H1 (cell line): ENCODE measurements at regions not wholly inside any gene's neighbourhood (a gene's known extent, or its start where the extent isn't known, plus 50 kb on each side); places are given as distances from the start of the nearest gene placed in this dataset.

Experiments
- CTCF ChIA-PET: fragments of 300-600 bp; sonication (Branson Sonifier 250); formaldehyde crosslinking; loops from one replicate; lab custom pipeline; 2021; ENCODE audit not compliant: partially characterized antibody; lab: Charles Lee
- POLR2A ChIA-PET: fragments of 300-600 bp; sonication (Branson Sonifier 250); formaldehyde crosslinking; loops from one replicate; lab custom pipeline; 2021; ENCODE audit warnings: inconsistent platforms; ENCODE audit not compliant: partially characterized antibody; lab: Charles Lee
- DNase-seq, 2 experiments: peaks; one replicate each; pipeline versions ENCODE4 v3.0.0 to v3.0.0-alpha.2; 2010 to 2022; ENCODE audit warnings: low spot score in 2 of 2, low read depth in 1 of 2, mixed read lengths in 1 of 2
- FAIRE-seq: peaks from 2 replicates; lab custom pipeline; 2011; peaks lifted over from hg19 to GRCh38; lab: Jason Lieb, UNC
- H2AFZ ChIP-seq: 2 replicates; pipeline ENCODE4 v1.8.1; 2012; ENCODE audit warnings: low read length, inconsistent platforms
- H2AK5ac ChIP-seq: 2 replicates; pipeline ENCODE4 v1.6.1; 2013; ENCODE audit warnings: low read depth, low read length
- H2BK120ac ChIP-seq: replicated peaks from 2 replicates; pipeline ENCODE3; 2013; ENCODE audit warnings: low read depth, low read length, inconsistent platforms
- H2BK12ac ChIP-seq: 2 replicates; pipeline ENCODE4 v1.6.1; 2013; ENCODE audit warnings: low read depth, low read length
- H2BK15ac ChIP-seq: 2 replicates; pipeline ENCODE4 v1.6.1; 2013; ENCODE audit warnings: low read length
- H2BK20ac ChIP-seq: 2 replicates; pipeline ENCODE4 v1.6.1; 2013; ENCODE audit warnings: low read length
- H2BK5ac ChIP-seq: 2 replicates; pipeline ENCODE4 v1.6.1; 2013; ENCODE audit warnings: low read depth, low read length
- H3K14ac ChIP-seq: 2 replicates; pipeline ENCODE4 v1.6.1; 2013; ENCODE audit warnings: inconsistent platforms; ENCODE audit not compliant: insufficient read length
- H3K18ac ChIP-seq: 2 replicates; pipeline ENCODE4 v1.6.1; 2013; ENCODE audit warnings: low read length; ENCODE audit errors: extremely low read depth
- H3K23ac ChIP-seq: 2 replicates; pipeline ENCODE4 v1.6.1; 2013; ENCODE audit warnings: inconsistent platforms; ENCODE audit not compliant: insufficient read length
- H3K23me2 ChIP-seq: 2 replicates; pipeline ENCODE4 v1.6.1; 2013; ENCODE audit warnings: low read depth, low read length
- H3K27ac ChIP-seq: 2 replicates; pipeline ENCODE4 v1.6.1; 2011; ENCODE audit warnings: low read depth, low read length, inconsistent platforms
- H3K27me3 ChIP-seq, 4 experiments: replicated peaks in 1 of 4; 1 replicate in 1 of 4; 2 replicates in 3 of 4; pipeline versions ENCODE4 v1.6.1 to v1.8.1; 2011 to 2013; ENCODE audit warnings: low read length in 3 of 4, mild to moderate bottlenecking in 3 of 4, inconsistent platforms in 2 of 4, mixed read lengths in 2 of 4, moderate library complexity in 1 of 4; ENCODE audit not compliant: control insufficient read depth in 3 of 4, insufficient read depth in 3 of 4; ENCODE audit errors: extremely low read depth in 1 of 4
- H3K36me3 ChIP-seq, 4 experiments: 2 replicates each; pipeline versions ENCODE4 v1.6.1 to v1.8.1; 2011 to 2013; ENCODE audit warnings: mild to moderate bottlenecking in 4 of 4, low read length in 3 of 4, moderate library complexity in 2 of 4, control low read depth in 1 of 4, inconsistent platforms in 1 of 4; ENCODE audit not compliant: insufficient read depth in 4 of 4, control insufficient read depth in 2 of 4
- H3K4ac ChIP-seq: replicated peaks from 2 replicates; pipeline ENCODE3; 2013; ENCODE audit warnings: low read length, low read depth, mixed read lengths, inconsistent platforms; ENCODE audit not compliant: insufficient read length
- H3K4me1 ChIP-seq, 4 experiments: replicated peaks in 1 of 4; 1 replicate in 1 of 4; 2 replicates in 3 of 4; pipeline versions ENCODE4 v1.6.1 to v1.8.1; 2011 to 2013; ENCODE audit warnings: low read length in 3 of 4, inconsistent platforms in 2 of 4, mixed read lengths in 1 of 4; ENCODE audit not compliant: insufficient read depth in 4 of 4, control insufficient read depth in 3 of 4
- H3K4me2 ChIP-seq, 2 experiments: 2 replicates each; pipeline versions ENCODE4 v1.6.1 to v1.8.1; 2011 to 2013; ENCODE audit warnings: low read depth in 2 of 2, low read length in 2 of 2, control low read depth in 1 of 2, inconsistent platforms in 1 of 2, mild to moderate bottlenecking in 1 of 2; ENCODE audit not compliant: insufficient read depth in 1 of 2
- H3K4me3 ChIP-seq, 4 experiments: fragments of 200-600, 300-600 bp in 1 of 4; sonication (generic), shearing (Covaris generic), sonication (Bioruptor Twin) in 1 of 4; 2 replicates each; pipeline versions ENCODE4 v1.5.1 to v1.8.1; 2011 to 2016; ENCODE audit warnings: low read length in 4 of 4, low read depth in 3 of 4, control low read depth in 2 of 4, inconsistent platforms in 2 of 4, mild to moderate bottlenecking in 2 of 4, mixed read lengths in 1 of 4, moderate library complexity in 1 of 4; ENCODE audit not compliant: insufficient read depth in 2 of 4; ENCODE audit errors: extremely low read depth in 1 of 4
- H3K56ac ChIP-seq: replicated peaks from 2 replicates; pipeline ENCODE3; 2013; ENCODE audit warnings: low read depth, mild to moderate bottlenecking, mixed read lengths, low read length, inconsistent platforms; ENCODE audit not compliant: insufficient read length
- H3K79me1 ChIP-seq: 2 replicates; pipeline ENCODE4 v1.6.1; 2013; ENCODE audit warnings: low read depth, low read length, control low read depth
- H3K79me2 ChIP-seq, 2 experiments: 2 replicates each; pipeline versions ENCODE4 v1.6.1 to v1.8.1; 2012 to 2013; ENCODE audit warnings: low read length in 2 of 2, mild to moderate bottlenecking in 2 of 2, inconsistent platforms in 1 of 2; ENCODE audit not compliant: insufficient read depth in 2 of 2, control insufficient read depth in 1 of 2
- H3K9ac ChIP-seq, 4 experiments: replicated peaks in 1 of 4; 1 replicate in 1 of 4; 2 replicates in 3 of 4; pipeline versions ENCODE4 v1.6.1 to v1.8.1; 2011 to 2013; ENCODE audit warnings: low read depth in 3 of 4, low read length in 3 of 4, control low read depth in 2 of 4, mild to moderate bottlenecking in 2 of 4, moderate library complexity in 2 of 4, inconsistent platforms in 1 of 4; ENCODE audit errors: extremely low read depth in 1 of 4
- H3K9me3 ChIP-seq, 2 experiments: 2 replicates each; pipeline versions ENCODE4 v1.6.1 to v1.8.1; 2012 to 2013; ENCODE audit warnings: mild to moderate bottlenecking in 2 of 2, moderate library complexity in 2 of 2, control low read depth in 1 of 2, inconsistent platforms in 1 of 2, low read depth in 1 of 2, low read length in 1 of 2, mixed read lengths in 1 of 2; ENCODE audit not compliant: insufficient read depth in 2 of 2
- H4K20me1 ChIP-seq, 2 experiments: replicated peaks in 1 of 2; 2 replicates each; pipeline versions ENCODE3 to v1.8.1; 2011 to 2013; ENCODE audit warnings: inconsistent platforms in 2 of 2, low read length in 2 of 2, mild to moderate bottlenecking in 1 of 2; ENCODE audit not compliant: insufficient read depth in 2 of 2, control insufficient read depth in 1 of 2
- H4K5ac ChIP-seq: 2 replicates; pipeline ENCODE4 v1.6.1; 2013; ENCODE audit warnings: low read length, low read depth, mixed read lengths, inconsistent platforms; ENCODE audit not compliant: insufficient read length
- H4K8ac ChIP-seq: 2 replicates; pipeline ENCODE4 v1.8.0; 2013; ENCODE audit warnings: mild to moderate bottlenecking, moderate library complexity, low read length, inconsistent platforms; ENCODE audit not compliant: insufficient read depth; ENCODE audit errors: extremely low read depth
- H4K91ac ChIP-seq: replicated peaks from 2 replicates; pipeline ENCODE3; 2013; ENCODE audit warnings: low read length, mixed read lengths, inconsistent platforms; ENCODE audit not compliant: insufficient read length
- RFX5 ChIP-seq: IDR thresholded peaks from 2 replicates; pipeline ENCODE4 v1.6.1; 2011; ENCODE audit warnings: low read depth, low read length, improper control_type of control experiment, borderline replicate concordance
- WGBS, 2 experiments: shearing (Covaris generic) in 1 of 2; methylation state at CpG; one replicate each; pipeline versions ENCODE4 v1.1.6 to v1.1.7; 2013 to 2015; ENCODE audit warnings: low lambda C conversion rate in 2 of 2, mixed read lengths in 2 of 2, inconsistent platforms in 1 of 2, low coverage in 1 of 2, missing lambda C conversion rate in 1 of 2; ENCODE audit not compliant: insufficient replicate concordance in 2 of 2, insufficient coverage in 1 of 2, insufficient read length in 1 of 2; ENCODE audit errors: extremely low coverage in 1 of 2, missing lambda C conversion rate in 1 of 2; 5-methylcytosine and 5-hydroxymethylcytosine counted together

- no peak for TF ChIP-seq RFX5
- TF ChIP-seq, all 59 proteins: peak for 0
- H2BK12ac ChIP-seq, result no peak overlapping the region
- no peaks in the 10 kb centered on the region; a peak in 1 of 7 replicates for H3K4me1 ChIP-seq
- CTCF ChIA-PET, result interaction anchor here (0.7 to 2.2 kb wide), 6 partner anchors 13 to 1552 kb away, joined by 3 to 13 read pairs (median 4); no protein-coding TSS in a partner anchor
- H2BK5ac ChIP-seq, result no peak overlapping the region
- H3K79me1 ChIP-seq, result no peaks in the 10 kb centered on the region
- no peak overlapping the region for H2BK15ac ChIP-seq
- H4K91ac ChIP-seq, result no peak overlapping the region
- H4K5ac ChIP-seq, result no peak overlapping the region
- H3K27ac ChIP-seq, result no peak overlapping the region
- H2BK120ac ChIP-seq, result no peak overlapping the region
- H3K4ac ChIP-seq, result no peak overlapping the region
- DNase-seq (no peak), FAIRE-seq (no peak)
- no peak overlapping the region for H3K4me3 ChIP-seq
- H3K14ac ChIP-seq, result no peak overlapping the region
- H3K23me2 ChIP-seq, result no peaks in the 10 kb centered on the region
- no peaks in the 10 kb centered on the region for H3K27me3 ChIP-seq
- POLR2A ChIA-PET, result no interaction called here
- H3K4me2 ChIP-seq, result no peak overlapping the region
- no peaks in the 10 kb centered on the region for H3K79me2 ChIP-seq
- H3K9me3 ChIP-seq, result no peaks in the 10 kb centered on the region
- no peaks in the 10 kb centered on the region for H4K20me1 ChIP-seq
- H3K36me3 ChIP-seq, result no peaks in the 10 kb centered on the region
- no peak overlapping the region for H3K23ac ChIP-seq
- no peak overlapping the region for H3K56ac ChIP-seq
- no peak overlapping the region for H2BK20ac ChIP-seq
- H2AFZ ChIP-seq, result no peak overlapping the region
- H4K8ac ChIP-seq, result no peak overlapping the region
- H3K9ac ChIP-seq, result no peak overlapping the region
- WGBS, 2 experiments, result 64% methylated on average over 2 of the region's 2 CpGs; no CpG with 5 or more reads in 1 of the 2 experiments
- no peak overlapping the region for H2AK5ac ChIP-seq
- no peak overlapping the region for H3K18ac ChIP-seq
These were observed 228.0 kb upstream of the DEFB112 start for GRCh38 chr6:50277774-50278173.
